GM23338 (cell line): ENCODE measurements at regions not wholly inside any gene's neighbourhood (a gene's known extent, or its start where the extent isn't known, plus 50 kb on each side); places are given as distances from the start of the nearest gene placed in this dataset.

Experiments used
- ATAC-seq: fragments of 200-7000 bp; cut with Tn5 transposase; 3 replicates; pipeline ENCODE4 v1.9.1; 2020
- DNase-seq: peaks from one replicate; pipeline ENCODE4 v3.0.0-alpha.2; 2015; ENCODE audit warnings: low spot score
- H2AFZ ChIP-seq: fragments of 200-600 bp; sonication (generic); 2 replicates; pipeline ENCODE4 v1.8.0; 2016; ENCODE audit warnings: antibody characterized with exemption, mild to moderate bottlenecking, moderate library complexity
- H3F3A ChIP-seq: fragments of 200-600 bp; sonication (generic); replicated peaks from 2 replicates; pipeline ENCODE4 v1.8.0; 2017; ENCODE audit warnings: antibody characterized with exemption, mixed run types, low read depth
- H3K27ac ChIP-seq: fragments of 200-600 bp; sonication (generic); 2 replicates; pipeline ENCODE4 v1.6.1; 2016; ENCODE audit warnings: low read depth
- H3K27me3 ChIP-seq: fragments of 200-600 bp; sonication (generic); 2 replicates; pipeline ENCODE4 v1.8.0; 2016; ENCODE audit warnings: mild to moderate bottlenecking, mixed run types, moderate library complexity; ENCODE audit not compliant: insufficient read depth
- H3K36me3 ChIP-seq: fragments of 200-600 bp; sonication (generic); 2 replicates; pipeline ENCODE4 v1.8.0; 2016; ENCODE audit warnings: mild to moderate bottlenecking; ENCODE audit not compliant: insufficient read depth
- H3K4me1 ChIP-seq: fragments of 200-600 bp; sonication (generic); 2 replicates; pipeline ENCODE4 v1.8.0; 2016; ENCODE audit warnings: mild to moderate bottlenecking, moderate library complexity; ENCODE audit not compliant: insufficient read depth
- H3K4me2 ChIP-seq: fragments of 200-600 bp; sonication (generic); 2 replicates; pipeline ENCODE4 v1.7.1; 2017; ENCODE audit warnings: mixed run types
- H3K4me3 ChIP-seq: fragments of 200-600 bp; sonication (generic); 2 replicates; pipeline ENCODE4 v1.6.1; 2016; ENCODE audit warnings: mixed run types
- H3K79me2 ChIP-seq: fragments of 200-600 bp; sonication (generic); replicated peaks from 2 replicates; pipeline ENCODE4 v1.8.0; 2017; ENCODE audit warnings: mild to moderate bottlenecking; ENCODE audit not compliant: insufficient read depth
- H3K9me2 ChIP-seq: fragments of 200-600 bp; sonication (generic); 2 replicates; pipeline ENCODE4 v1.8.0; 2017; ENCODE audit not compliant: insufficient read depth
- H4K20me1 ChIP-seq: fragments of 200-600 bp; sonication (generic); replicated peaks from 2 replicates; pipeline ENCODE4 v1.8.0; 2017; ENCODE audit warnings: mild to moderate bottlenecking; ENCODE audit not compliant: insufficient read depth
- H3K27ac Mint-ChIP-seq: 2 replicates; pipeline ENCODE4 v1.8.0; 2020; ENCODE audit warnings: inconsistent platforms, mild to moderate bottlenecking, moderate library complexity, mixed read lengths
- H3K27me3 Mint-ChIP-seq: 3 replicates; pipeline ENCODE4 v1.8.0; 2022; ENCODE audit warnings: low read depth, mild to moderate bottlenecking, moderate library complexity, mixed read lengths, inconsistent platforms; ENCODE audit not compliant: insufficient read depth, poor library complexity
- H3K36me3 Mint-ChIP-seq: 3 replicates; pipeline ENCODE4 v1.8.0; 2021; ENCODE audit warnings: low read depth, mild to moderate bottlenecking, inconsistent platforms, moderate library complexity, mixed read lengths
- H3K4me1 Mint-ChIP-seq: 3 replicates; pipeline ENCODE4 v1.8.0; 2020; ENCODE audit warnings: mild to moderate bottlenecking, inconsistent platforms, mixed read lengths
- H3K4me3 Mint-ChIP-seq: 3 replicates; pipeline ENCODE4 v1.8.0; 2021; ENCODE audit warnings: moderate library complexity, mild to moderate bottlenecking, inconsistent platforms, mixed read lengths
- H3K9me3 Mint-ChIP-seq: 3 replicates; pipeline ENCODE4 v1.8.0; 2020; ENCODE audit warnings: moderate library complexity, mild to moderate bottlenecking, inconsistent platforms, mixed read lengths
- CREB1 ChIP-seq: fragments of 250-450 bp; sonication (Bioruptor Pico); IDR thresholded peaks from 2 replicates; pipeline ENCODE4 v1.5.0; 2020; ENCODE audit warnings: low read depth, mild to moderate bottlenecking, moderate library complexity
- CTCF ChIP-seq, 2 experiments: fragments of 200-600 bp in 1 of 2; sonication (generic) in 1 of 2; conservative IDR thresholded peaks; 2 replicates each; pipeline versions ENCODE4 v1.5.1 to v1.6.1; 2016 to 2017; ENCODE audit warnings: antibody characterized with exemption in 2 of 2, low read depth in 2 of 2, mild to moderate bottlenecking in 2 of 2, moderate library complexity in 1 of 2
- ETS1 ChIP-seq: IDR thresholded peaks from 2 replicates; pipeline ENCODE4 v1.6.1; 2016; ENCODE audit warnings: antibody characterized with exemption
- EZH2 ChIP-seq: fragments of 200-600 bp; sonication (generic); IDR thresholded peaks from one replicate; pipeline ENCODE4 v1.8.0; 2017; ENCODE audit warnings: antibody characterized with exemption, mild to moderate bottlenecking, low read depth; ENCODE audit not compliant: unreplicated experiment
- EZH2phosphoT487 ChIP-seq: fragments of 200-600 bp; sonication (generic); IDR thresholded peaks from one replicate; pipeline ENCODE4 v1.8.1; 2018; ENCODE audit warnings: antibody characterized with exemption; ENCODE audit not compliant: unreplicated experiment
- JUNB ChIP-seq: IDR thresholded peaks from one replicate; pipeline ENCODE4 v1.6.1; 2016; ENCODE audit warnings: antibody characterized with exemption; ENCODE audit not compliant: unreplicated experiment
- POLR2AphosphoS5 ChIP-seq: IDR thresholded peaks from 2 replicates; pipeline ENCODE4 v1.6.1; 2016; ENCODE audit warnings: antibody characterized with exemption, low read depth
- REST ChIP-seq: IDR thresholded peaks from one replicate; pipeline ENCODE4 v1.6.1; 2018; ENCODE audit warnings: antibody characterized with exemption; ENCODE audit not compliant: unreplicated experiment
- STAT1 ChIP-seq: IDR thresholded peaks from one replicate; pipeline ENCODE4 v1.6.1; 2016; ENCODE audit warnings: antibody characterized with exemption; ENCODE audit not compliant: unreplicated experiment
- ZNF114 ChIP-seq: fragments of 250-450 bp; sonication (Bioruptor Pico); IDR thresholded peaks from 2 replicates; pipeline ENCODE4 v1.5.0; 2020; ENCODE audit warnings: mild to moderate bottlenecking, moderate library complexity
- ZNF331 ChIP-seq: fragments of 250-450 bp; sonication (Bioruptor Pico); IDR thresholded peaks from 2 replicates; pipeline ENCODE4 v1.5.0; 2020; ENCODE audit warnings: low read depth, mild to moderate bottlenecking, moderate library complexity
- ZNF462 ChIP-seq: fragments of 250-450 bp; sonication (Bioruptor Pico); IDR thresholded peaks from 2 replicates; pipeline ENCODE4 v1.5.0; 2020; ENCODE audit warnings: mild to moderate bottlenecking, moderate library complexity

GRCh38 chr17:74134991-74135390 is 68.5 kb upstream of the RPL38 start:
- Mint-ChIP-seq H3K27ac (no peak overlapping the region), H3K4me3 (no peak overlapping the region), H3K9me3 (peaks cover 17% of the 10 kb centered on the region), H3K4me1 (peaks cover 14% of the 10 kb centered on the region), H3K27me3 (peaks cover 3% of the 10 kb centered on the region), H3K36me3 (no peaks in the 10 kb centered on the region)
- DNase-seq = no peak
- no peak overlapping the region for H3K4me3 ChIP-seq
- H3K79me2 ChIP-seq = no peaks in the 10 kb centered on the region
- H3F3A ChIP-seq = no peaks in the 10 kb centered on the region
- TF ChIP-seq EZH2 = no peak
- no peak for TF ChIP-seq POLR2AphosphoS5
- TF ChIP-seq CREB1 (CRISPR knock-in tag) = no peak
- no peak for TF ChIP-seq EZH2phosphoT487
- TF ChIP-seq REST = no peak
- no peak for TF ChIP-seq ZNF114 (CRISPR knock-in tag)
- no peak for TF ChIP-seq STAT1
- no peak for TF ChIP-seq ETS1
- TF ChIP-seq ZNF331 (CRISPR knock-in tag) = no peak
- TF ChIP-seq JUNB = no peak
- TF ChIP-seq CTCF (conservative IDR thresholded peaks at IDR 0.05; ENCODE audit: low read depth in 2 of 2) = no peak
- no peak for TF ChIP-seq ZNF462 (CRISPR knock-in tag)
- H3K4me2 ChIP-seq = no peak overlapping the region
- H3K27ac ChIP-seq = no peak overlapping the region
- no peaks in the 10 kb centered on the region for H3K36me3 ChIP-seq
- H3K9me2 ChIP-seq = no peaks in the 10 kb centered on the region
- H4K20me1 ChIP-seq = no peaks in the 10 kb centered on the region
- no peak for ATAC-seq
- H3K27me3 ChIP-seq = no peaks in the 10 kb centered on the region
- H3K4me1 ChIP-seq = peaks cover 8% of the 10 kb centered on the region; the same call in 1 of the 2 replicates
- H2AFZ ChIP-seq = no peak overlapping the region
